ENCODE measurements at regions not wholly inside any gene's neighbourhood (a gene's known extent, or its start where the extent isn't known, plus 50 kb on each side); places are given as distances from the start of the nearest gene placed in this dataset.

GRCh38 chr2:20533993-20534622, 87.2 kb downstream of the RHOB start:
- intact Hi-C loops (cut with DNase I; ENCODE audit: low total_unique reads) (no loop called here), in situ Hi-C loops (cut with MboI; ENCODE audit: low pct_ligation_motif_present in 1 of 4, low pct_unique_long_range_greater_than_20kb in 1 of 4, low sequenced_read_pairs in 3 of 4) (no loop called here)
- no peak for TF ChIP-seq EP300 (IDR thresholded peaks at IDR 0.05; ENCODE audit: low read depth)
- no peaks in the 10 kb centered on the region for H3K36me3 ChIP-seq
- no peaks in the 10 kb centered on the region for H3K9me3 ChIP-seq
- no peaks in the 10 kb centered on the region for H3K4me1 ChIP-seq
- H3K27me3 ChIP-seq: no peaks in the 10 kb centered on the region
- H3K27ac ChIP-seq: no peak overlapping the region
- WGBS, 2 donors (ENCODE audit: low coverage in 1 of 2): 89% methylated on average over 10 of the region's 10 CpGs; no CpG with 5 or more reads in 1 of the 2 donors
- DNase-seq: no peak
- H3K4me3 ChIP-seq: no peak overlapping the region

- Histone ChIP-seq H3K36me3 (no peaks in the 10 kb centered on the region), H3K27ac (no peak overlapping the region), H3K27me3 (no peaks in the 10 kb centered on the region), H3K9me3 (no peaks in the 10 kb centered on the region), H3K4me3 (no peak overlapping the region), H3K4me1 (no peaks in the 10 kb centered on the region)
- in situ Hi-C loops (cut with MboI; ENCODE audit: low pct_ligation_motif_present in 1 of 4, low pct_unique_long_range_greater_than_20kb in 1 of 4, low sequenced_read_pairs in 3 of 4) (no loop called here), intact Hi-C loops (cut with DNase I; ENCODE audit: low total_unique reads) (no loop called here)
- TF ChIP-seq EP300 (IDR thresholded peaks at IDR 0.05; ENCODE audit: low read depth): no peak
- no peak for TF ChIP-seq POLR2A (IDR thresholded peaks at IDR 0.05)
- TF ChIP-seq CTCF (IDR thresholded peaks at IDR 0.05): no peak
- TF ChIP-seq POLR2AphosphoS5 (IDR thresholded peaks at IDR 0.05): no peak
- DNase-seq: no peak
- 86 to 94% methylated on average over 7 to 19 of the region's 19 CpGs for WGBS, 2 donors (ENCODE audit: low coverage in 1 of 2)
These were observed 88.3 kb downstream of the RHOB start for GRCh38 chr2:20534913-20535801.

- DNase-seq: no peak
- in situ Hi-C loops (cut with MboI; ENCODE audit: low pct_ligation_motif_present in 1 of 4, low pct_unique_long_range_greater_than_20kb in 1 of 4, low sequenced_read_pairs in 3 of 4): no loop called here
- 85 to 90% methylated on average over 5 to 15 of the region's 15 CpGs for WGBS, 2 donors (ENCODE audit: low coverage in 1 of 2)
- intact Hi-C loops (cut with DNase I; ENCODE audit: low total_unique reads): no loop called here
- Histone ChIP-seq H3K27ac (no peak overlapping the region), H3K4me1 (no peaks in the 10 kb centered on the region), H3K4me3 (no peak overlapping the region), H3K27me3 (no peaks in the 10 kb centered on the region), H3K36me3 (no peaks in the 10 kb centered on the region), H3K9me3 (no peaks in the 10 kb centered on the region)
- TF ChIP-seq EP300 (IDR thresholded peaks at IDR 0.05; ENCODE audit: low read depth): no peak
- no peak for TF ChIP-seq POLR2AphosphoS5 (IDR thresholded peaks at IDR 0.05)
- no peak for TF ChIP-seq CTCF (IDR thresholded peaks at IDR 0.05)
- TF ChIP-seq POLR2A (IDR thresholded peaks at IDR 0.05): no peak
These were observed 89.9 kb downstream of the RHOB start for GRCh38 chr2:20536619-20537422.

GRCh38 chr2:20537423-20538307, 90.8 kb downstream of the RHOB start:
- TF ChIP-seq POLR2A (IDR thresholded peaks at IDR 0.05) (no peak), CTCF (IDR thresholded peaks at IDR 0.05) (no peak), POLR2AphosphoS5 (IDR thresholded peaks at IDR 0.05) (no peak), EP300 (IDR thresholded peaks at IDR 0.05; ENCODE audit: low read depth) (no peak)
- Histone ChIP-seq H3K9me3 (no peaks in the 10 kb centered on the region), H3K4me3 (no peak overlapping the region), H3K36me3 (no peaks in the 10 kb centered on the region), H3K27ac (no peak overlapping the region), H3K27me3 (no peaks in the 10 kb centered on the region), H3K4me1 (no peaks in the 10 kb centered on the region)
- intact Hi-C loops (cut with DNase I; ENCODE audit: low total_unique reads): no loop called here
- 87 to 88% methylated on average over 6 to 17 of the region's 17 CpGs for WGBS, 2 donors (ENCODE audit: low coverage in 1 of 2)
- in situ Hi-C loops (cut with MboI; ENCODE audit: low pct_ligation_motif_present in 1 of 4, low pct_unique_long_range_greater_than_20kb in 1 of 4, low sequenced_read_pairs in 3 of 4): no loop called here
- DNase-seq: no peak
